Ectodermal cell (in vitro differentiated cells): ENCODE measurements at regions not wholly inside any gene's neighbourhood (a gene's known extent, or its start where the extent isn't known, plus 50 kb on each side); places are given as distances from the start of the nearest gene placed in this dataset.

ENCODE experiments used
- H3K27ac ChIP-seq: 2 replicates; pipeline ENCODE4 v1.7.0; 2013; ENCODE audit warnings: mild to moderate bottlenecking, low read depth, low read length; ENCODE audit not compliant: insufficient read depth, poor library complexity, severe bottlenecking
- H3K27me3 ChIP-seq: 2 replicates; pipeline ENCODE4 v1.7.0; 2013; ENCODE audit warnings: mild to moderate bottlenecking, low read length; ENCODE audit not compliant: insufficient read depth, control insufficient read depth, poor library complexity, severe bottlenecking
- H3K36me3 ChIP-seq: one replicate; pipeline ENCODE4 v1.7.0; 2013; ENCODE audit warnings: low read length; ENCODE audit not compliant: control insufficient read depth, insufficient read depth
- H3K4me1 ChIP-seq: one replicate; pipeline ENCODE4 v1.7.0; 2013; ENCODE audit warnings: low read length; ENCODE audit not compliant: control insufficient read depth, insufficient read depth
- H3K4me3 ChIP-seq: 2 replicates; pipeline ENCODE4 v1.7.0; 2013; ENCODE audit warnings: low read depth, low read length, control low read depth; ENCODE audit not compliant: insufficient read depth
- H3K9me3 ChIP-seq: 2 replicates; pipeline ENCODE4 v1.7.0; 2013; ENCODE audit warnings: mild to moderate bottlenecking, low read length, moderate library complexity; ENCODE audit not compliant: control insufficient read depth
- WGBS, 2 experiments: methylation state at CpG; one replicate each; pipeline ENCODE4 v1.1.7; 2013; ENCODE audit warnings: missing lambda C conversion rate in 2 of 2; 5-methylcytosine and 5-hydroxymethylcytosine counted together

DNA sequence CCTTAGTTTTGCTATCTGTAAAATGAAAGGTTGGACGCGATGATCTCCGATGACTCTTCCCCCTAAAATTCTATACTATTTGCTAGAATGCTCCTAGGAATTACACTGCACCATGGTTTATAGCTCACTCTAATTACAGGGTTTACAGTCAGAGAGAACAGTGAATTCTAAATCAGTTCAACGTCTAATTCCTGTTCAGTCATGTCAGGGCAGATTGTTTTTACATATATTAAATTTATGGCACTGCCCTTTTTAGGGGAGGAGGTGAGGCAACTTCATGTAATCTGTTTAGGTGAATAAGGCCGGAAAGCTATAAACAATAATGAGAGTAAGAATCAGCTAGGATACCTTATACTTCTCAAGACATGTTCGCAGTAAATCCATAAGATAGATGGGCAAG, 293.9 kb downstream of the BAMBI start:
- Histone ChIP-seq H3K36me3 (no peaks in the 10 kb centered on the region), H3K4me1 (no peaks in the 10 kb centered on the region), H3K9me3 (no peaks in the 10 kb centered on the region), H3K27ac (no peak overlapping the region), H3K4me3 (no peak overlapping the region), H3K27me3 (no peaks in the 10 kb centered on the region)
- WGBS, 2 experiments: 92% methylated on average over 5 to 6 of the region's 6 CpGs

DNA sequence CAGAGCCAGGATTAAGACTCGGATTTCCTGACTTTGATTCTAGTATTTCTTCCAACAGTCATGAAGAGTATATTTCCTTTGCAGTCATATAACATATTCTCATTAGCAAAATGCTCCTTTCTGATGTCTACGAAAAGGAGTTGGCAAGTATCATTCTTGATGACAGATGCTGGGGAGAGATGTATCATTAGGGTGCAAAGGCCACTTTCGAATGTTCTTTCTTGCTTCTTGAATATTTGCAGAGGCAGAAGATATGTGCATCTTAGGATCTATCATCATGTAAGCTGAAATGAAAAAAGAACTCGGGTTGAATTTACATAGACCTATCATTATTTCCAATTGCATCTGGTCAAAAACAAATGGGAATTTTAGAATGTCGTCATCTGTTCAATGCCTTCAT, 294.4 kb downstream of the BAMBI start:
- Histone ChIP-seq H3K9me3 (no peaks in the 10 kb centered on the region), H3K36me3 (no peaks in the 10 kb centered on the region), H3K27ac (no peak overlapping the region), H3K4me1 (no peaks in the 10 kb centered on the region), H3K4me3 (no peak overlapping the region), H3K27me3 (no peaks in the 10 kb centered on the region)
- 94 to 95% methylated on average over 5 of the region's 5 CpGs for WGBS, 2 experiments

DNA sequence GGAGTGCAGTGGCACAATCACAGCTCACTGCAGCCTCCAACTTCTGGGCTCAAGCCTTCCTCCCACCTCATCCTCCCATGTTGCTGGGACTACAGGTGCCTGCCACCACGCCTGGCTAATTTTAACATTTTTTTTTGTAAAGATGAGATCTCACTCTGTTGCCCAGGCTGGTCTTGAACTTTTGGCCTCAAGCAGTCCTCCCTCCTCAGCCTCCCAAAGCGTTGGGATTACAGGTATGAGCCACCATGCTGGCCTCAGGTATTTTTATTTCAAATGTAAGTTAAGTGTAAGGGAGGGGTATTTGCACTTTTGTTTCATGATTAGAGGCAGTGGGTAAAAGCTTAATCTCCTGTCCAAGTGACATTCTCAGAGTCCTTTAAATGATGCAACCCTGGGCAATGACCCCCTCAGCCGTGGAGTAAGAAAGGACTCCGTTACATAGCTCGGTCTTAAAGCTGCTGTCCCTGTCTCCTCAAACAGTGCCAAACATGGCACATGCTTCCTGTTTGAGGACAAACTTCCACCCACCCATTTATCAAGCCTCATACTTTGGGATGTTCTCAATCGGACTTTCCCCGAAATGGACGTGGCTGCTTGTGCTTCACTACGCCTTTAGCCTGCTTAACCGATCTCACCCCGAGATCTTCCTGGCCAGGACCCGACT, 296.1 kb downstream of the BAMBI start:
- Histone ChIP-seq H3K36me3 (no peaks in the 10 kb centered on the region), H3K4me3 (no peak overlapping the region), H3K27me3 (no peaks in the 10 kb centered on the region), H3K27ac (no peak overlapping the region), H3K4me1 (no peaks in the 10 kb centered on the region), H3K9me3 (no peaks in the 10 kb centered on the region)
- WGBS, 2 experiments: 93% methylated on average over 12 of the region's 12 CpGs

DNA sequence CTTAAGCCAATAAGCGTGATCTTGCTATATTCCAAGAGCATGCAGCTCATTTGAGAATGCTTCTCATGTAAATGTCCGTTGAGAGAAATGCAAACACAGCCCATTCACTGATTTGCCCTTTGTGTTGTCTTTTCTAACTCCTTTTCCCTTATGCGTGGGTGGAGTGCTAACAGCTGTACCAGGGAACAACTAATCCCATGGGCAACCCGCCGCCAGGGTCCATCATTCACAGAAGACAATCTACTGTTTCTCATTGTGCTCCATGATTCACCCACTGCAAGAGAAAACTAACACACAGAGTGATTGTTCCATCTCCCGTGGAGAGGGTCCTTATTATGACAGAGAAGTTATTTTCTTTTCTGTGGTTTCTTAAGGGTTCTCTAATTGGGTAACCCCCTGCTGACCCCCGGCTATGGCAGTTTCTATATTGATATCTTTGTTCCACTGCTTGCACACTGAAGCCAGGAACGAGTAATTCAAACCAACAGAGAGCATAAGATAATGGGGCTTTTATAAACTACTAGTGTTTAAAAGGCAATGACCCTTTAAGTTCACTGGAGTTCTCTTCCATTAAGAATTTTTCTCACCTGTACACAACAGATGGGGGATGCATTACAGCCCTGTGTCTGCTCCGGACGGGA, 298.7 kb downstream of the BAMBI start:
- H3K27me3 ChIP-seq: no peaks in the 10 kb centered on the region
- H3K9me3 ChIP-seq: no peaks in the 10 kb centered on the region
- WGBS, 2 experiments: 51 to 52% methylated on average over 10 of the region's 10 CpGs
- no peak overlapping the region for H3K27ac ChIP-seq
- H3K4me3 ChIP-seq: no peak overlapping the region
- no peaks in the 10 kb centered on the region for H3K36me3 ChIP-seq
- H3K4me1 ChIP-seq: no peaks in the 10 kb centered on the region

DNA sequence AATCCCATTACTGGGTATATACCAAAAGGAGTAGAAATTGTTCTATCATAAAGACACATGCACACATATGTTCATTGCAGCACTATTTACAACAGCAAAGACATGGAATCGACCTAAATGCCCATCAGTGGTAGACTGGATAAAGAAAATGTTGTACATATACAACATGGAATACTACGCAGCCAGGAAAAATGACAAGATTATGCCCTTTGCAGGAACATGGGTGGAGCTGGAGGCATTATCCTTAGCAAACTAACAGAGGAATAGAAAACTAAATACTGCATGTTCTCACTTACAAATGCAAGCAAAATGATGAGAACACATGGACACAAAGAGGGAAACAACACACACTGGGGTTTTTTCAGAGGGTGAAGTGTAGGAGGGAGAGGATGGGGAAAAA, 300.2 kb downstream of the BAMBI start:
- no peak overlapping the region for H3K4me3 ChIP-seq
- H3K4me1 ChIP-seq: no peaks in the 10 kb centered on the region
- no peaks in the 10 kb centered on the region for H3K9me3 ChIP-seq
- 87 to 89% methylated on average over 1 to 2 of the region's 2 CpGs for WGBS, 2 experiments
- no peaks in the 10 kb centered on the region for H3K36me3 ChIP-seq
- no peak overlapping the region for H3K27ac ChIP-seq
- no peaks in the 10 kb centered on the region for H3K27me3 ChIP-seq

DNA sequence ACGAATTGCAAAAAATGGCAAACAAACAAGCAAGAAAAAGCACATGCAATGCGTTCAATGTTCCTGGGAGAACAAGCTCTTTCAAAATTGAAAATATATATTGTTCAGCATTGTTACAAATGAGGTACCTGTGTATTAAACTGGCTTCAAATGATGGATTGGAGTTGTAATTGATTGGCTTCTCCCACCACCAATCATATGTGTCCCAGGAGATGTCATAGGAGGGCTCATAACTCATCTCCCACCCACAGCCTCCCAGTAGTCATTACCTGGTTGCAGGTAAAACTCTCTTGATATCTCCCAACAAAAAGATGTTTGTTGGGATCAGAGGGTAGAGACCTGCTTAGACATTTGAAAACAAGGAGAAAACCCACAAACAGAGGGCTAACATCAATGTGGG, 302.9 kb downstream of the BAMBI start:
- WGBS, 2 experiments: 93 to 94% methylated on average over 2 of the region's 2 CpGs
- H3K4me1 ChIP-seq: no peaks in the 10 kb centered on the region

DNA sequence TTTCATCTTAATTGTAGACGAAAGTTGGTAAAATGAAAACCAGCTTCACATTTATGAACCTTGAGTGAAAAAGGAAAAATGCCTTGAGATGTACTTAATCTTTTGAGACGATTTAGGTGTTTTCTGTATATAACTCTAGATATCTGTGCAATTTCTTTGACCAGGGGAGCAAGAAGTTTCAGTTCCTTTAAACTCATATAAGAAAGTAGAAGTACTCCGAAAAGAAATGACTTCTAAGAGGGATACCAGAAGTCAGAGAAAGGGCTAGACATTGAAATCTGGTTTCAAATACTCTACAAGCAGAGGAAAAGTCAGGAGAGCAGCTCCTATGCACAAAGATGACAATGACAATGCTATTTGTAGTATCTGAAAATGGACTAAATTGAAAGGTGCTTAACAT, 303.7 kb downstream of the BAMBI start:
- Histone ChIP-seq H3K36me3 (no peaks in the 10 kb centered on the region), H3K9me3 (no peaks in the 10 kb centered on the region), H3K4me3 (no peak overlapping the region), H3K27me3 (no peaks in the 10 kb centered on the region), H3K27ac (no peak overlapping the region), H3K4me1 (no peaks in the 10 kb centered on the region)
- WGBS, 2 experiments: 91 to 97% methylated on average over 2 to 3 of the region's 3 CpGs

More for the DNA sequence above, 302.9 kb downstream of the BAMBI start:
- H3K4me3 ChIP-seq: no peak overlapping the region
- H3K9me3 ChIP-seq: no peaks in the 10 kb centered on the region
- no peak overlapping the region for H3K27ac ChIP-seq
- no peaks in the 10 kb centered on the region for H3K27me3 ChIP-seq
- H3K36me3 ChIP-seq: no peaks in the 10 kb centered on the region

DNA sequence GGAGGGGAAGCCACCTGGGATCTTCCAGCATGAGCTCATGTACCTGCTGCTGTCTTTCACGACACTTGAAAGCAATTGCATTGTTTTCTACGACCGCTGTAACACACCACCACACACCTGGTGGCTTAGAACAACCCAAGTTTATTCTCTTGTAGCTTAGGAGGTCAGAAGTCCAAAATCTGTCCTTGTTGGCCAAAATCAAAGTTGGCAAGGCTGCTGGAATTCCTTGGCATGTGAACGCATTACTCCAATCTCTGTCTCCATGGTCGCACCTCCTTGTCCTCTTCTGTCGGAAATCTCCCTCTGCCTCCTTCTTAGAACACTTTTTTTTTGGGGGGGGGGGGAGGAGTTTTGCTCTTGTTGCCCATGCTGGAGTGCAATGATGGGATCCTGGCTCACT, 305.7 kb downstream of the BAMBI start:
- H3K27me3 ChIP-seq: no peaks in the 10 kb centered on the region
- 93 to 96% methylated on average over 5 to 6 of the region's 6 CpGs for WGBS, 2 experiments
- no peaks in the 10 kb centered on the region for H3K4me1 ChIP-seq
- H3K4me3 ChIP-seq: no peak overlapping the region
- H3K9me3 ChIP-seq: no peaks in the 10 kb centered on the region
- no peaks in the 10 kb centered on the region for H3K36me3 ChIP-seq
- no peak overlapping the region for H3K27ac ChIP-seq

DNA sequence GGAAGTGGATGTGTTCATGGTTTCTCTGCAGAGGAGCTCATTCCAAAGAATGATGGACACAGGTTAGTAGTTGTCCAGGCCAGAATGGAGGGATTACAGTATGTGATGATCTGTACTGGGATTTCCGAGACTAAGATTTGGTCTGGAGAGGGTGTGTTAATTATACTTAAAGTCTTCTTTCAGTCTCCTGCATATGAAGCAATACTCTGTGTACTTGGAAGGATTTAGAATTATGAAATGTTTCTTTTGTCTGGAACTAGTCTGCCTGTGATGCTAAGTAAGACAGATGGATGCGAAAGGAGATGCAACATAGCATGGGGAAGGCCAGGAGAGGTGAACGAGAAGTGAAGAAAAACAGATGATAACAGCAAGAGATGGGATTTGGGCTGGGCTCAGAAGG, 305.1 kb upstream of the LYZL1 start:
- no peaks in the 10 kb centered on the region for H3K4me1 ChIP-seq
- no peak overlapping the region for H3K27ac ChIP-seq
- WGBS, 2 experiments: 66 to 67% methylated on average over 3 of the region's 3 CpGs

DNA sequence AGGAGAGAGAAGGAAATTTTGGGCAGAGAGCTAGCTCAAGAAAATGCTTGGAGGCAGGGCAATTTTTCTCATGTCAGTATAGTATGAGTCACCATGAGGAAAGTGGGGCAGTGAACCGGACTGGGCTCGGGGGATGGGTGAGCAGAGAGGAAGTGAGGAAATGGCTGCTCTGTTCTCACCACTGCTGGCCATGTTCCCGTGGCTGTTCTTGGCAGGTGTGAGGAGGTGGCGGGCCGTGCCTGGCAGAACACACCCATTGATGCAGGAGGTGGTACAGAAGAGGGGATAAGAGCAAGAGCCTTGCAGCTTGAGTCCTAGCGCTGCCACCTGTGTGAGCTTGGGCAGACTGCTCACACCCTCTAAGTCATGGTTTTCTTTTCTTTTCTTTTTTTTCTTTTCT, 304.4 kb upstream of the LYZL1 start:
- 88 to 89% methylated on average over 6 of the region's 6 CpGs for whole genome bisulfite sequencing, 2 experiments
- no peak overlapping the region for H3K27ac ChIP-seq

More for the DNA sequence above, 305.1 kb upstream of the LYZL1 start:
- Histone ChIP-seq H3K27me3 (no peaks in the 10 kb centered on the region), H3K4me3 (no peak overlapping the region), H3K9me3 (no peaks in the 10 kb centered on the region), H3K36me3 (no peaks in the 10 kb centered on the region)

More for the DNA sequence above, 304.4 kb upstream of the LYZL1 start:
- Histone ChIP-seq H3K4me1 (no peaks in the 10 kb centered on the region), H3K9me3 (no peaks in the 10 kb centered on the region), H3K36me3 (no peaks in the 10 kb centered on the region), H3K4me3 (no peak overlapping the region), H3K27me3 (no peaks in the 10 kb centered on the region)
